ENCODE measurements at regions not wholly inside any gene's neighbourhood (a gene's known extent, or its start where the extent isn't known, plus 50 kb on each side); places are given as distances from the start of the nearest gene placed in this dataset.
A peak's percentile ranks its signal among the peaks of the same experiment; 100 is the strongest.

GRCh38 chr2:150555611-150556356, 68.3 kb upstream of the RND3 start:
- no peaks in the 10 kb centered on the region for H3K23me2 ChIP-seq (ENCODE audit: insufficient read length, low read depth, low read length, poor library complexity, severe bottlenecking)
- peaks cover 6% of the 10 kb centered on the region; the same call in 1 of the 2 replicates for H3K4me1 ChIP-seq (ENCODE audit: insufficient read depth, low read length)
- H3K79me1 ChIP-seq (ENCODE audit: insufficient read depth, low read depth, low read length, poor library complexity, severe bottlenecking), result no peaks in the 10 kb centered on the region
- no peak overlapping the region for H4K5ac ChIP-seq (ENCODE audit: insufficient read length, low read depth, low read length)
- no peak overlapping the region for H3K56ac ChIP-seq (ENCODE audit: insufficient read length, low read depth, low read length)
- no peak overlapping the region for H4K91ac ChIP-seq (ENCODE audit: insufficient read length, low read depth, low read length)
- H2BK15ac ChIP-seq (ENCODE audit: low read depth, low read length), result no peak overlapping the region
- TF ChIP-seq, protein P1, sequence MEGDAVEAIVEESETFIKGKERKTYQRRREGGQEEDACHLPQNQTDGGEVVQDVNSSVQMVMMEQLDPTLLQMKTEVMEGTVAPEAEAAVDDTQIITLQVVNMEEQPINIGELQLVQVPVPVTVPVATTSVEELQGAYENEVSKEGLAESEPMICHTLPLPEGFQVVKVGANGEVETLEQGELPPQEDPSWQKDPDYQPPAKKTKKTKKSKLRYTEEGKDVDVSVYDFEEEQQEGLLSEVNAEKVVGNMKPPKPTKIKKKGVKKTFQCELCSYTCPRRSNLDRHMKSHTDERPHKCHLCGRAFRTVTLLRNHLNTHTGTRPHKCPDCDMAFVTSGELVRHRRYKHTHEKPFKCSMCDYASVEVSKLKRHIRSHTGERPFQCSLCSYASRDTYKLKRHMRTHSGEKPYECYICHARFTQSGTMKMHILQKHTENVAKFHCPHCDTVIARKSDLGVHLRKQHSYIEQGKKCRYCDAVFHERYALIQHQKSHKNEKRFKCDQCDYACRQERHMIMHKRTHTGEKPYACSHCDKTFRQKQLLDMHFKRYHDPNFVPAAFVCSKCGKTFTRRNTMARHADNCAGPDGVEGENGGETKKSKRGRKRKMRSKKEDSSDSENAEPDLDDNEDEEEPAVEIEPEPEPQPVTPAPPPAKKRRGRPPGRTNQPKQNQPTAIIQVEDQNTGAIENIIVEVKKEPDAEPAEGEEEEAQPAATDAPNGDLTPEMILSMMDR (conservative IDR thresholded peaks at IDR 0.05), result no peak
- H2AFZ ChIP-seq (ENCODE audit: low read length), result peak overlapping the region; percentile 16
- no peak overlapping the region for H3K27ac ChIP-seq (ENCODE audit: insufficient read length, low read depth, low read length)
- no peak overlapping the region for H3K14ac ChIP-seq (ENCODE audit: insufficient read depth, low read length)
- Mint-ChIP-seq H3K4me1 (peaks cover 16 to 22% of the 10 kb centered on the region in 2 experiments), H3K27me3 (ENCODE audit: low read depth) (no peaks in the 10 kb centered on the region; the same call in 1 of the 2 replicates), H3K4me3 (no peak overlapping the region), H3K36me3 (ENCODE audit: insufficient read depth in 1 of 3, low read depth in 3 of 3) (no peaks in the 10 kb centered on the region), H3K9me3 (no peaks in the 10 kb centered on the region), H3K27ac (peak overlapping the region in 1 of 3 experiments; percentile 86; a peak in 1 of 7 replicates)
- H3K4ac ChIP-seq (ENCODE audit: low read depth, low read length), result no peak overlapping the region
- H3K23ac ChIP-seq (ENCODE audit: insufficient read length, low read depth, low read length), result no peak overlapping the region
- no peak overlapping the region for H2BK20ac ChIP-seq (ENCODE audit: low read depth, low read length, poor library complexity, severe bottlenecking)
- H4K8ac ChIP-seq (replicated peaks; ENCODE audit: insufficient read length, low read depth, low read length), result no peak overlapping the region
- no peak overlapping the region for H2AK5ac ChIP-seq (ENCODE audit: insufficient read length, low read length)
- H3K18ac ChIP-seq (ENCODE audit: insufficient read length, low read depth, low read length), result no peak overlapping the region
- no peak for DNase-seq
- H2BK5ac ChIP-seq (ENCODE audit: insufficient read length, low read length), result no peak overlapping the region
- no peaks in the 10 kb centered on the region for H3K79me2 ChIP-seq (ENCODE audit: insufficient read depth, low read length)
- no peaks in the 10 kb centered on the region for H3K27me3 ChIP-seq (ENCODE audit: insufficient read depth, low read length)
- H3K9ac ChIP-seq (ENCODE audit: extremely low read depth, insufficient read length, low read length), result no peak overlapping the region
- H4K20me1 ChIP-seq (ENCODE audit: control insufficient read depth, insufficient read depth, insufficient read length), result no peaks in the 10 kb centered on the region
- H2BK120ac ChIP-seq (ENCODE audit: low read depth, low read length, poor library complexity, severe bottlenecking), result no peak overlapping the region
- WGBS (ENCODE audit: extremely low coverage, insufficient read length, low lambda C conversion rate), result no CpG with 5 or more reads among the region's 4 CpGs
- no peak overlapping the region for H2BK12ac ChIP-seq (ENCODE audit: insufficient read length, low read depth, low read length)
- no peak overlapping the region for H3T11ph ChIP-seq (ENCODE audit: low read length)
- no peak overlapping the region for H3K4me2 ChIP-seq (ENCODE audit: insufficient read depth, insufficient read length, low read length)
- H3K9me3 ChIP-seq (ENCODE audit: control insufficient read depth, low read depth, low read length), result no peaks in the 10 kb centered on the region

All from H9 (cell line).